ENCODE measurements at regions not wholly inside any gene's neighbourhood (a gene's known extent, or its start where the extent isn't known, plus 50 kb on each side); places are given as distances from the start of the nearest gene placed in this dataset.

DNA sequence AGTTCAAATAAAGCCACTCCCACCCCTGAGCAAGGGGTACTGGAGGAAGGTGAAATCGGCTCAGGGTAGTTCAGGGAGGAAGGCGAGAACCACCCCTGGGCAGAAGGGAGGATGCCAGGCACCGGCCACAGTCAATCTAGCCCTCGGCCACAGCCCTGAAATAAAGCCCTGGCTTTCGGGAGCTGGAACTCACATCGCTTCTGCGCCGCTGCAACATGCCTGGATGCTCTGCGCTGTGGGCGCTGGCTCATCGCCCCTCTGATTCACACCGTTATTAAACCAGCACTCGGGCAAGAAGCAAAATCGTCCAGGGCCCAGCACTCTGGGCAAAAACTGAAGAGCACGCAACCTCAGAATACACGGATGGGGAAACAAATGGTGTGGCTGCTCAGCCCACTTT lies 136.9 kb upstream of the RREB1 start:
- no peak overlapping the region for H3K4me2 ChIP-seq
- no peak for DNase-seq
- POLR2A ChIA-PET: no interaction called here
- H3K4me1 ChIP-seq (ENCODE audit: control insufficient read depth in 1 of 2, insufficient read depth in 2 of 2, low read depth in 1 of 2, low read length in 1 of 2): no peaks in the 10 kb centered on the region
- WGBS (ENCODE audit: low lambda C conversion rate): 51% methylated on average over 9 of the region's 16 CpGs
- H3F3A ChIP-seq (replicated peaks; ENCODE audit: insufficient read depth): no peaks in the 10 kb centered on the region
- no peak overlapping the region for H3K27ac ChIP-seq (ENCODE audit: low read depth in 2 of 2, low read length in 1 of 2)
- no peaks in the 10 kb centered on the region for H3K9me3 ChIP-seq
- H4K20me1 ChIP-seq (ENCODE audit: insufficient read depth): no peaks in the 10 kb centered on the region
- CTCF ChIA-PET: no interaction called here
- no peak overlapping the region for H2AFZ ChIP-seq (ENCODE audit: low read depth)
- no peaks in the 10 kb centered on the region for H3K9me2 ChIP-seq
- no peaks in the 10 kb centered on the region for H3K36me3 ChIP-seq (replicated peaks in 1 of 2; ENCODE audit: control insufficient read depth in 1 of 2, insufficient read depth in 2 of 2, low read length in 1 of 2)
- no peak overlapping the region for H3K9ac ChIP-seq
- no peaks in the 10 kb centered on the region for H3K79me2 ChIP-seq (ENCODE audit: insufficient read depth)
- H3K4me3 ChIP-seq (ENCODE audit: low read depth in 2 of 2, low read length in 1 of 2): no peak overlapping the region
- no peaks in the 10 kb centered on the region for H3K27me3 ChIP-seq (ENCODE audit: insufficient read depth)
- TF ChIP-seq FOXM1 (IDR thresholded peaks at IDR 0.05; ENCODE audit: low read depth) (no peak), EZH2phosphoT487 (IDR thresholded peaks at IDR 0.05; ENCODE audit: borderline replicate concordance, low read depth) (no peak), GABPA (IDR thresholded peaks at IDR 0.05; ENCODE audit: low read depth) (no peak), SIN3A (IDR thresholded peaks at IDR 0.05; ENCODE audit: borderline replicate concordance, low read depth, low read length) (no peak), FOXJ3 (CRISPR knock-in tag; IDR thresholded peaks at IDR 0.05) (no peak), CHD2 (IDR thresholded peaks at IDR 0.05; ENCODE audit: low read length, partially characterized antibody) (no peak), NFIC (IDR thresholded peaks at IDR 0.05; ENCODE audit: borderline replicate concordance) (no peak)
- TF ChIP-seq, protein P1, sequence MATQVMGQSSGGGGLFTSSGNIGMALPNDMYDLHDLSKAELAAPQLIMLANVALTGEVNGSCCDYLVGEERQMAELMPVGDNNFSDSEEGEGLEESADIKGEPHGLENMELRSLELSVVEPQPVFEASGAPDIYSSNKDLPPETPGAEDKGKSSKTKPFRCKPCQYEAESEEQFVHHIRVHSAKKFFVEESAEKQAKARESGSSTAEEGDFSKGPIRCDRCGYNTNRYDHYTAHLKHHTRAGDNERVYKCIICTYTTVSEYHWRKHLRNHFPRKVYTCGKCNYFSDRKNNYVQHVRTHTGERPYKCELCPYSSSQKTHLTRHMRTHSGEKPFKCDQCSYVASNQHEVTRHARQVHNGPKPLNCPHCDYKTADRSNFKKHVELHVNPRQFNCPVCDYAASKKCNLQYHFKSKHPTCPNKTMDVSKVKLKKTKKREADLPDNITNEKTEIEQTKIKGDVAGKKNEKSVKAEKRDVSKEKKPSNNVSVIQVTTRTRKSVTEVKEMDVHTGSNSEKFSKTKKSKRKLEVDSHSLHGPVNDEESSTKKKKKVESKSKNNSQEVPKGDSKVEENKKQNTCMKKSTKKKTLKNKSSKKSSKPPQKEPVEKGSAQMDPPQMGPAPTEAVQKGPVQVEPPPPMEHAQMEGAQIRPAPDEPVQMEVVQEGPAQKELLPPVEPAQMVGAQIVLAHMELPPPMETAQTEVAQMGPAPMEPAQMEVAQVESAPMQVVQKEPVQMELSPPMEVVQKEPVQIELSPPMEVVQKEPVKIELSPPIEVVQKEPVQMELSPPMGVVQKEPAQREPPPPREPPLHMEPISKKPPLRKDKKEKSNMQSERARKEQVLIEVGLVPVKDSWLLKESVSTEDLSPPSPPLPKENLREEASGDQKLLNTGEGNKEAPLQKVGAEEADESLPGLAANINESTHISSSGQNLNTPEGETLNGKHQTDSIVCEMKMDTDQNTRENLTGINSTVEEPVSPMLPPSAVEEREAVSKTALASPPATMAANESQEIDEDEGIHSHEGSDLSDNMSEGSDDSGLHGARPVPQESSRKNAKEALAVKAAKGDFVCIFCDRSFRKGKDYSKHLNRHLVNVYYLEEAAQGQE (IDR thresholded peaks at IDR 0.05; ENCODE audit: low read depth, low read length): no peak

DNA sequence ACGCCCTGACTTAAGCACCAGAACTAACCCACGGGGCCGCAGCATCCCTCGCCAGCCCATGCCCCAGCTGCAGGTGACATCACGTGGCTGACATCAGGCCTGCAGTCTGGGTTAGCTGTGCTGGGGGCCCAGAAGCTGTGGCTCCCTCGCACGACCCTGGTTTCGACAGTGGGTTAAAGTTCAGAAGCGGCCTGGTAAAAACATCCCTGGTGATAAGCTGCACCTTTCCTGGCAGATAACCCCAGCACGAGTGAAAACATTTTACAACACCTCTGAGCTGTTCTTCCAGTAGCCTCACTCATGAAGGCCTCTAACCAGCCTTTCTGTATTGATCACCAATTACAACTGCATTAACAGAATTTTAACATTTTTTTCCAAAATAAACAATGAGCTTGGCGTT lies 136.4 kb upstream of the RREB1 start:
- TF ChIP-seq GABPA (IDR thresholded peaks at IDR 0.05; ENCODE audit: low read depth) (no peak), ELF1 (IDR thresholded peaks at IDR 0.05) (no peak)
- H3K27me3 ChIP-seq (ENCODE audit: insufficient read depth): no peaks in the 10 kb centered on the region
- no peaks in the 10 kb centered on the region for H3K79me2 ChIP-seq (ENCODE audit: insufficient read depth)
- no peaks in the 10 kb centered on the region for H3K9me3 ChIP-seq
- no peaks in the 10 kb centered on the region for H3K4me1 ChIP-seq (ENCODE audit: control insufficient read depth in 1 of 2, insufficient read depth in 2 of 2, low read depth in 1 of 2, low read length in 1 of 2)
- H4K20me1 ChIP-seq (ENCODE audit: insufficient read depth): no peaks in the 10 kb centered on the region
- no peaks in the 10 kb centered on the region for H3F3A ChIP-seq (replicated peaks; ENCODE audit: insufficient read depth)
- no peak for DNase-seq
- H3K27ac ChIP-seq (ENCODE audit: low read depth in 2 of 2, low read length in 1 of 2): no peak overlapping the region
- H2AFZ ChIP-seq (ENCODE audit: low read depth): no peak overlapping the region
- 59% methylated on average over 6 of the region's 11 CpGs for WGBS (ENCODE audit: low lambda C conversion rate)
- ChIA-PET CTCF (no interaction called here), POLR2A (no interaction called here)
- no peak overlapping the region for H3K4me3 ChIP-seq (ENCODE audit: low read depth in 2 of 2, low read length in 1 of 2)
- no peak overlapping the region for H3K9ac ChIP-seq
- no peaks in the 10 kb centered on the region for H3K9me2 ChIP-seq
- no peaks in the 10 kb centered on the region for H3K36me3 ChIP-seq (replicated peaks in 1 of 2; ENCODE audit: control insufficient read depth in 1 of 2, insufficient read depth in 2 of 2, low read length in 1 of 2)
- H3K4me2 ChIP-seq: no peak overlapping the region

DNA sequence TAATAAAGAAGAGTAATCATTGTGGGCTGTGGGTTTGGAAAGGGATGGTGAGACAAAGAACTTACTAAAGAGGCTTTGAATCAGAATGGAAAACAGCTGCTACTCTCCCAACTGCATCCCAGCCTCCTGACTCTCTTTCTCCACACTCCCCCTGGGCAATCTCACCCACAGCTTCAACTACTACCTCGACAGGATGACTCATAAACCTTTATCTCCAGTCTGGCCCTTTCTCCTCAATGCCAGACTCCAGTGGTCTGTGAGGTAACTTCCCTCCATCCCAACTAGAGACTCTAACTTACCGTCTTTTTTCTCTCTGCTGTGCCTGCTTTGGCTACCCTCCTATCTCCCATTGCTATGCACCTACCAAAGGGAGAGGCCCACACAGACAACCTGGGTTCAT lies 135.3 kb upstream of the RREB1 start:
- CTCF ChIA-PET: no interaction called here
- Histone ChIP-seq H3K36me3 (replicated peaks in 1 of 2; ENCODE audit: control insufficient read depth in 1 of 2, insufficient read depth in 2 of 2, low read length in 1 of 2) (no peaks in the 10 kb centered on the region), H3K9me2 (no peaks in the 10 kb centered on the region), H3K4me1 (ENCODE audit: control insufficient read depth in 1 of 2, insufficient read depth in 2 of 2, low read depth in 1 of 2, low read length in 1 of 2) (no peaks in the 10 kb centered on the region), H3K27ac (ENCODE audit: low read depth in 2 of 2, low read length in 1 of 2) (no peak overlapping the region), H3K9ac (no peak overlapping the region), H3K4me3 (ENCODE audit: low read depth in 2 of 2, low read length in 1 of 2) (no peak overlapping the region), H3K27me3 (ENCODE audit: insufficient read depth) (no peaks in the 10 kb centered on the region), H3K79me2 (ENCODE audit: insufficient read depth) (no peaks in the 10 kb centered on the region), H3K9me3 (no peaks in the 10 kb centered on the region), H3F3A (replicated peaks; ENCODE audit: insufficient read depth) (no peaks in the 10 kb centered on the region), H2AFZ (ENCODE audit: low read depth) (no peak overlapping the region), H3K4me2 (no peak overlapping the region), H4K20me1 (ENCODE audit: insufficient read depth) (no peaks in the 10 kb centered on the region)
- peak; percentile 29; the same call in 1 of the 2 replicates for TF ChIP-seq FOSL2 (IDR thresholded peaks at IDR 0.05; ENCODE audit: borderline replicate concordance, low read depth)
- 0 out of 2 replicates have a peak, but pooled peaks have one; percentile 5 for TF ChIP-seq TCF12 (IDR thresholded peaks at IDR 0.05)
- TF ChIP-seq, protein P2, sequence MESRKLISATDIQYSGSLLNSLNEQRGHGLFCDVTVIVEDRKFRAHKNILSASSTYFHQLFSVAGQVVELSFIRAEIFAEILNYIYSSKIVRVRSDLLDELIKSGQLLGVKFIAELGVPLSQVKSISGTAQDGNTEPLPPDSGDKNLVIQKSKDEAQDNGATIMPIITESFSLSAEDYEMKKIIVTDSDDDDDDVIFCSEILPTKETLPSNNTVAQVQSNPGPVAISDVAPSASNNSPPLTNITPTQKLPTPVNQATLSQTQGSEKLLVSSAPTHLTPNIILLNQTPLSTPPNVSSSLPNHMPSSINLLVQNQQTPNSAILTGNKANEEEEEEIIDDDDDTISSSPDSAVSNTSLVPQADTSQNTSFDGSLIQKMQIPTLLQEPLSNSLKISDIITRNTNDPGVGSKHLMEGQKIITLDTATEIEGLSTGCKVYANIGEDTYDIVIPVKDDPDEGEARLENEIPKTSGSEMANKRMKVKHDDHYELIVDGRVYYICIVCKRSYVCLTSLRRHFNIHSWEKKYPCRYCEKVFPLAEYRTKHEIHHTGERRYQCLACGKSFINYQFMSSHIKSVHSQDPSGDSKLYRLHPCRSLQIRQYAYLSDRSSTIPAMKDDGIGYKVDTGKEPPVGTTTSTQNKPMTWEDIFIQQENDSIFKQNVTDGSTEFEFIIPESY (IDR thresholded peaks at IDR 0.05; ENCODE audit: borderline replicate concordance, low read depth): no peak
- WGBS (ENCODE audit: low lambda C conversion rate): 12% methylated on average over 2 of the region's 2 CpGs
- POLR2A ChIA-PET: no interaction called here
- no peak for DNase-seq

Measured in SK-N-SH (cell line).